ENCODE measurements at regions not wholly inside any gene's neighbourhood (a gene's known extent, or its start where the extent isn't known, plus 50 kb on each side); places are given as distances from the start of the nearest gene placed in this dataset.

- H3K4me3 ChIP-seq (ENCODE audit: low read depth, poor library complexity, severe bottlenecking) = no peak overlapping the region
- intact Hi-C loops (cut with DNase I; ENCODE audit: low total_unique reads) = no loop called here
- no peak for DNase-seq (ENCODE audit: low spot score in 2 of 2)
- TF ChIP-seq, protein P1, sequence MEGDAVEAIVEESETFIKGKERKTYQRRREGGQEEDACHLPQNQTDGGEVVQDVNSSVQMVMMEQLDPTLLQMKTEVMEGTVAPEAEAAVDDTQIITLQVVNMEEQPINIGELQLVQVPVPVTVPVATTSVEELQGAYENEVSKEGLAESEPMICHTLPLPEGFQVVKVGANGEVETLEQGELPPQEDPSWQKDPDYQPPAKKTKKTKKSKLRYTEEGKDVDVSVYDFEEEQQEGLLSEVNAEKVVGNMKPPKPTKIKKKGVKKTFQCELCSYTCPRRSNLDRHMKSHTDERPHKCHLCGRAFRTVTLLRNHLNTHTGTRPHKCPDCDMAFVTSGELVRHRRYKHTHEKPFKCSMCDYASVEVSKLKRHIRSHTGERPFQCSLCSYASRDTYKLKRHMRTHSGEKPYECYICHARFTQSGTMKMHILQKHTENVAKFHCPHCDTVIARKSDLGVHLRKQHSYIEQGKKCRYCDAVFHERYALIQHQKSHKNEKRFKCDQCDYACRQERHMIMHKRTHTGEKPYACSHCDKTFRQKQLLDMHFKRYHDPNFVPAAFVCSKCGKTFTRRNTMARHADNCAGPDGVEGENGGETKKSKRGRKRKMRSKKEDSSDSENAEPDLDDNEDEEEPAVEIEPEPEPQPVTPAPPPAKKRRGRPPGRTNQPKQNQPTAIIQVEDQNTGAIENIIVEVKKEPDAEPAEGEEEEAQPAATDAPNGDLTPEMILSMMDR (IDR thresholded peaks at IDR 0.05) = no peak
- TF ChIP-seq POLR2A (IDR thresholded peaks at IDR 0.05) = no peak
- 56 to 64% methylated on average over 7 to 8 of the region's 8 CpGs for WGBS, 2 donors
These were observed 465.9 kb downstream of the NPHP4 start for GRCh38 chr1:5526385-5526750.

- intact Hi-C loops (cut with DNase I; ENCODE audit: low total_unique reads) = no loop called here
- WGBS, 2 donors = 69 to 78% methylated on average over 27 of the region's 27 CpGs
- DNase-seq (ENCODE audit: low spot score in 2 of 2) = no peak
- TF ChIP-seq, protein P1 (IDR thresholded peaks at IDR 0.05) = no peak
- TF ChIP-seq POLR2A (IDR thresholded peaks at IDR 0.05) = no peak
- no peak overlapping the region for H3K4me3 ChIP-seq (ENCODE audit: low read depth, poor library complexity, severe bottlenecking)
These were observed 466.4 kb downstream of the NPHP4 start for GRCh38 chr1:5525597-5526384.

DNA sequence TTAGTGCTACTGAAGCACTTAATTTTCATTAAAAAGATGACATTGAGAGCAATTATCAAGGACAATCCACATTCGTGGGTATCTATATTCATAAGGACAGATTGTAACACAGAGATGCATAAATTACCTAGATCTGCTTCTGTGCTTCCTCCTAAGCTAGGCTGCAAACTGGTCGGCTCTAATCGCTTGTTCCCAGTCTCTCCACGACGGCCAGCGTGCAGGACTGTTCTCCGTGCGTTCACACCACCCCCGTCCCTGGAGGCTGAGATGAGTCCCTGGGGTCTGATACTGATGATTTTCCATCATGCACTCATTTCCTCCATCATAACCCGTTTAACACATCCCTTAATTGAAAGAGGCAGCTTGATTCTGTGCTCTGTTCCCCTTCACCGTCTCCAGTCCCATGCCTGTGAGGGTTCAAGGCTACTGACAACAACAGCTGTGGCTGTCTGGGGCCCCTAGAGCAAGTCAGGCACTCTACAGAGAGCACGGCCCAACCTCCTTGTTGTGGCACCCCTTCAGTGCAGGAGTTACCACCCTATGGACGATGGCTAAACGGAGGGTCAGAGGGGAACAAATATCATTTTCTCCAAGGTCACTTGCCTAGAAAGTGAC lies 469.6 kb downstream of the NPHP4 start:
- WGBS, 2 donors = 47 to 48% methylated on average over 14 of the region's 14 CpGs
- no peak overlapping the region for H3K4me3 ChIP-seq (ENCODE audit: low read depth, poor library complexity, severe bottlenecking)
- intact Hi-C loops (cut with DNase I; ENCODE audit: low total_unique reads) = no loop called here
- peak in 1 of 2 donors; percentile 21 for DNase-seq (ENCODE audit: low spot score in 2 of 2)
- TF ChIP-seq POLR2A (IDR thresholded peaks at IDR 0.05) = no peak
- TF ChIP-seq, protein P1 (IDR thresholded peaks at IDR 0.05) = no peak

GRCh38 chr1:5519366-5520135 lies 472.7 kb downstream of the NPHP4 start:
- intact Hi-C loops (cut with DNase I; ENCODE audit: low total_unique reads) = no loop called here
- 71 to 73% methylated on average over 10 of the region's 10 CpGs for WGBS, 2 donors
- no peak for TF ChIP-seq POLR2A (IDR thresholded peaks at IDR 0.05)
- TF ChIP-seq, protein P1 (IDR thresholded peaks at IDR 0.05) = no peak
- peak in 1 of 2 donors; percentile 60 for DNase-seq (ENCODE audit: low spot score in 2 of 2)
- no peak overlapping the region for H3K4me3 ChIP-seq (ENCODE audit: low read depth, poor library complexity, severe bottlenecking)

DNA sequence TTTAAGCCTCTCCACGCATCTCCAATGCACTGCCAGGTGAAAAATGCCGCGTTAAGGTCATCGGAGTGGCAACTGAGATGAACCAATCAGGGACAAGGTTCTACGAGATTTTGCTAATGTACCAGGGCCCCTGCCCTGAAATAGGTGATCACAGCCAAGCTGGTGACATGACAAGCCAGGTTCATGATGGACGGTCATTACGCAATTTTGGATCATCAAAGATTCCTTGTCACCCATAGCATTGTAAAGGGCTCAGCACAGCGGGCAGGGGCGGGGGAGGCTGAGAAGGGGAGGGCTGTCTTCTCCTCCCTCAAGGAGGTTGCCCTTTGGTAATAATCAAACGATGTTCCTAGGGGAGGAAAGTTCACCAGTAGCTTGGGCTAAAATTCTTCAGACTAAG lies 475.5 kb downstream of the NPHP4 start:
- DNase-seq (ENCODE audit: low spot score in 2 of 2) = peak in 1 of 2 donors; percentile 69
- 82 to 85% methylated on average over 10 of the region's 10 CpGs for WGBS, 2 donors
- H3K4me3 ChIP-seq (ENCODE audit: low read depth, poor library complexity, severe bottlenecking) = no peak overlapping the region
- TF ChIP-seq, protein P1 (IDR thresholded peaks at IDR 0.05) = no peak
- no peak for TF ChIP-seq POLR2A (IDR thresholded peaks at IDR 0.05)
- intact Hi-C loops (cut with DNase I; ENCODE audit: low total_unique reads) = loop anchor here (1.0 kb wide), 1 partner anchor 86 kb away; no protein-coding TSS in a partner anchor

All from lower leg skin (tissue), 4 donors.